Gastroesophageal sphincter (tissue), 3 donors: ENCODE measurements at regions not wholly inside any gene's neighbourhood (a gene's known extent, or its start where the extent isn't known, plus 50 kb on each side); places are given as distances from the start of the nearest gene placed in this dataset.

Experiments used
- CTCF ChIP-seq, 4 experiments: fragments of 200-600 bp in 2 of 4; fragments of 450-650 bp in 2 of 4; sonication (generic) in 1 of 4; IDR thresholded peaks; one replicate each; pipeline ENCODE4 v1.5.1; 2017 to 2019; ENCODE audit warnings: antibody characterized with exemption in 4 of 4, mild to moderate bottlenecking in 2 of 4, moderate library complexity in 2 of 4
- POLR2AphosphoS5 ChIP-seq: sonication (generic); formaldehyde crosslinking; IDR thresholded peaks from one replicate; pipeline ENCODE4 v1.6.1; 2017; ENCODE audit warnings: antibody characterized with exemption

DNA sequence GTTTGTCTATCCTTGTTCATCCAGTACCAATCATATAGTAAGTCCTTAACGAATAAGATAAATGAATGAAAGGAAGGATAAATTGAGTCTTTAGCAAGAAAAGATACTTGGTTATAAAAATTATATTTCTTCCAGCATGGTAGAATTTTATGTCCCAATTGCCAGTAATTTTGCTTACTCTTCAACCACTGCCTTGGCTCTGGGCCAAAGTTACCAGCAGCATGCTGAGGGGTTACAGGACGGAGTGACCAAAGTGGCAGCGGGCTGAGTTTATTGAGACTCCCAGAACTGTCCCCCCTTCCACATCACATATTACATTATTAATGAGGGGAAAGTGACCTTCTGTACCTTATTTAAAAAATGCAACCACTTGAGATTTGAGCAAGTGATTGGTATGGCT is 121.7 kb downstream of the RASGEF1B start:
- TF ChIP-seq POLR2AphosphoS5 (no peak), CTCF (IDR thresholded peaks at IDR 0.05) (no peak)
